ENCODE measurements at regions not wholly inside any gene's neighbourhood (a gene's known extent, or its start where the extent isn't known, plus 50 kb on each side); places are given as distances from the start of the nearest gene placed in this dataset.

DNA sequence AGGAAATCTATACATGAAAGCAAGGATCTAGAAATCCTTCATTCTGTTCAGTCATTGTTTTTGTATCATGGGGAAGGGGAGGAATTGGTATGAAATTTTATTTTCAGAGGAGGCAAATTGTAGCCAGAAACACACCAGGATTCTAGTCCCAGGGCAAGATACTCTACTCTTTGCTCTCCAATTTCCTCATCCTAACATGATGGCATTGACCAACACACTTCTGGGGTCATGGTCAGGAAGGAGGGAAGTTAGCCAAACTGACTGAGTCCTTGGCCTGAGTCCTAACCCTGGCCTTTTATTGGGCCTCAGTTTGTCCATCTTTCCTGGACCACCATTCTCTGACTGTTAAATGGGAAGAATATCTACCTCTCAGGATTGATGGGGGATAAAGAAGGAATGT is 65.5 kb downstream of the BBS10 start:
- TF ChIP-seq, protein P1, sequence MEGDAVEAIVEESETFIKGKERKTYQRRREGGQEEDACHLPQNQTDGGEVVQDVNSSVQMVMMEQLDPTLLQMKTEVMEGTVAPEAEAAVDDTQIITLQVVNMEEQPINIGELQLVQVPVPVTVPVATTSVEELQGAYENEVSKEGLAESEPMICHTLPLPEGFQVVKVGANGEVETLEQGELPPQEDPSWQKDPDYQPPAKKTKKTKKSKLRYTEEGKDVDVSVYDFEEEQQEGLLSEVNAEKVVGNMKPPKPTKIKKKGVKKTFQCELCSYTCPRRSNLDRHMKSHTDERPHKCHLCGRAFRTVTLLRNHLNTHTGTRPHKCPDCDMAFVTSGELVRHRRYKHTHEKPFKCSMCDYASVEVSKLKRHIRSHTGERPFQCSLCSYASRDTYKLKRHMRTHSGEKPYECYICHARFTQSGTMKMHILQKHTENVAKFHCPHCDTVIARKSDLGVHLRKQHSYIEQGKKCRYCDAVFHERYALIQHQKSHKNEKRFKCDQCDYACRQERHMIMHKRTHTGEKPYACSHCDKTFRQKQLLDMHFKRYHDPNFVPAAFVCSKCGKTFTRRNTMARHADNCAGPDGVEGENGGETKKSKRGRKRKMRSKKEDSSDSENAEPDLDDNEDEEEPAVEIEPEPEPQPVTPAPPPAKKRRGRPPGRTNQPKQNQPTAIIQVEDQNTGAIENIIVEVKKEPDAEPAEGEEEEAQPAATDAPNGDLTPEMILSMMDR (IDR thresholded peaks at IDR 0.05; ENCODE audit: unreplicated experiment), result no peak
- no peaks in the 10 kb centered on the region for H3K4me1 Mint-ChIP-seq (ENCODE audit: unreplicated experiment)
- no peaks in the 10 kb centered on the region for H3K9me3 Mint-ChIP-seq (ENCODE audit: unreplicated experiment)
- no peak overlapping the region for H3K27ac Mint-ChIP-seq (ENCODE audit: unreplicated experiment)
- no peaks in the 10 kb centered on the region for H3K36me3 Mint-ChIP-seq (ENCODE audit: low read depth, unreplicated experiment)
- H3K27me3 Mint-ChIP-seq (ENCODE audit: unreplicated experiment), result peaks cover 1% of the 10 kb centered on the region
- DNase-seq (ENCODE audit: low spot score), result no peak
- no peak overlapping the region for H3K4me3 Mint-ChIP-seq (ENCODE audit: unreplicated experiment)

DNA sequence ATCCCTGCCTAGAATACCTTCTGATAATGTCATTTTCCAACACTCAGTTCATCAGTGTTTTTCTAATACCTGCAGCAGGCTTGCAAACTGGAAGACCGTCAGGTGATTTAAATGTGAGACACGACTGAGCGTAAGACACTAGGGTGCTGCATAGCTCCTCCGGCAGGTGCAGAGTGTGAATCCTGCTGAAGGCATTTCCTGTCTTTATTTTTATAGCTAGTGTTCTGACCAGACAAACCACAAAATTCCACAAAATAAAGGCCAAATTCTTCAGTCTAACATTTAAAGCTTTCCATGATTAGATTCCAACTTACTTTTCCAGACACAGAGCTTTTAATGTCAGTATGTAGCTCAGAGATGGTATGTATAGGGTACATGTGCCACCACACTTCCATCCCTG is 70.7 kb downstream of the BBS10 start:
- H3K4me1 Mint-ChIP-seq (ENCODE audit: unreplicated experiment), result peaks cover 10% of the 10 kb centered on the region
- H3K27me3 Mint-ChIP-seq (ENCODE audit: unreplicated experiment), result peaks cover 5% of the 10 kb centered on the region
- no peaks in the 10 kb centered on the region for H3K9me3 Mint-ChIP-seq (ENCODE audit: unreplicated experiment)
- TF ChIP-seq, protein P1 (IDR thresholded peaks at IDR 0.05; ENCODE audit: unreplicated experiment), result no peak
- no peaks in the 10 kb centered on the region for H3K36me3 Mint-ChIP-seq (ENCODE audit: low read depth, unreplicated experiment)
- no peak overlapping the region for H3K27ac Mint-ChIP-seq (ENCODE audit: unreplicated experiment)
- no peak for DNase-seq (ENCODE audit: low spot score)
- H3K4me3 Mint-ChIP-seq (ENCODE audit: unreplicated experiment), result no peak overlapping the region

DNA sequence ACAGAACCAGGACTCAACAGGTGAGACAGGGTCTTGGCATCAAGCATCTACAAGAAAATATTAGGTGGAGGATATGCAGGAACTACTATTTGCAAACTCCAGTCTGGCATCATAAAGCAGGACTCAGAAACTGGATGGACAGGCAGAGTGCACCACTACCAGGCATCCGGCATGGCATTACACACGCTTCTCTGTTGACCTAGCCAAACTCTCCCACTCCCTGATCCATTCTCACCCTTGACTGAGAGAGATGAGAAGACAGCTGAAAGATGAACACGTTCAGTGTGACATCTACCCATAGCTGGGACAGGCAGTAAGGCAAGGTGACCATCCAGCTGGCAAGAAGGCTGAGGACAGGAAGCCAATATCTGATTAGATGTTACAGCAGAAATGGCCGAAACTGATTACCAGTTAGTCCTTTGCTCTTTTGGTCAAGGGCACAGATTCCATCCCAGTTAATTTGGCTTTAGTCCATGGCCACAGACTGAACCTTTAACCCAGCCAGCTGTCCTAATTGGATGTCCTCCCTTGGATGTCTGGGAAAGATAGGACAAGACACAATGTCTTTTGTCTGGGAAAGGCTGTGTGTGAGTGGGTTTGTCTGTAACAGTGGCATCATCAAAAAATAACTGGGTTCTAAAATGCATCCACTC is 71.6 kb downstream of the BBS10 start:
- TF ChIP-seq, protein P1 (IDR thresholded peaks at IDR 0.05; ENCODE audit: unreplicated experiment), result no peak
- no peaks in the 10 kb centered on the region for H3K36me3 Mint-ChIP-seq (ENCODE audit: low read depth, unreplicated experiment)
- H3K4me3 Mint-ChIP-seq (ENCODE audit: unreplicated experiment), result no peak overlapping the region
- DNase-seq (ENCODE audit: low spot score), result no peak
- no peak overlapping the region for H3K27ac Mint-ChIP-seq (ENCODE audit: unreplicated experiment)
- peaks cover 10% of the 10 kb centered on the region for H3K4me1 Mint-ChIP-seq (ENCODE audit: unreplicated experiment)
- H3K9me3 Mint-ChIP-seq (ENCODE audit: unreplicated experiment), result no peaks in the 10 kb centered on the region
- H3K27me3 Mint-ChIP-seq (ENCODE audit: unreplicated experiment), result peaks cover 6% of the 10 kb centered on the region

- H3K4me3 Mint-ChIP-seq (ENCODE audit: unreplicated experiment), result no peak overlapping the region
- no peaks in the 10 kb centered on the region for H3K9me3 Mint-ChIP-seq (ENCODE audit: unreplicated experiment)
- DNase-seq (ENCODE audit: low spot score), result no peak
- H3K27ac Mint-ChIP-seq (ENCODE audit: unreplicated experiment), result peak overlapping the region; percentile 9
- no peaks in the 10 kb centered on the region for H3K36me3 Mint-ChIP-seq (ENCODE audit: low read depth, unreplicated experiment)
- peaks cover 10% of the 10 kb centered on the region for H3K4me1 Mint-ChIP-seq (ENCODE audit: unreplicated experiment)
- TF ChIP-seq, protein P1 (IDR thresholded peaks at IDR 0.05; ENCODE audit: unreplicated experiment), result no peak
- peaks cover 7% of the 10 kb centered on the region for H3K27me3 Mint-ChIP-seq (ENCODE audit: unreplicated experiment)
Measured at GRCh38 chr12:76275511-76276093, 72.6 kb downstream of the BBS10 start.

GRCh38 chr12:76274420-76275083 is 73.7 kb downstream of the BBS10 start:
- Mint-ChIP-seq H3K27ac (ENCODE audit: unreplicated experiment) (peak overlapping the region; percentile 45), H3K4me3 (ENCODE audit: unreplicated experiment) (no peak overlapping the region), H3K9me3 (ENCODE audit: unreplicated experiment) (no peaks in the 10 kb centered on the region), H3K27me3 (ENCODE audit: unreplicated experiment) (peaks cover 7% of the 10 kb centered on the region), H3K4me1 (ENCODE audit: unreplicated experiment) (peaks cover 10% of the 10 kb centered on the region), H3K36me3 (ENCODE audit: low read depth, unreplicated experiment) (no peaks in the 10 kb centered on the region)
- DNase-seq (ENCODE audit: low spot score), result no peak
- TF ChIP-seq, protein P1 (IDR thresholded peaks at IDR 0.05; ENCODE audit: unreplicated experiment), result no peak
